Memory B cell (primary cell): ENCODE measurements at regions not wholly inside any gene's neighbourhood (a gene's known extent, or its start where the extent isn't known, plus 50 kb on each side); places are given as distances from the start of the nearest gene placed in this dataset.

Experiments
- ATAC-seq: fragments of 150-1000 bp; cut with Tn5 transposase; 2 replicates; pipeline ENCODE4 v1.10.0; 2021; ENCODE audit warnings: low read depth, mild to moderate bottlenecking, moderate library complexity
- DNase-seq, 2 donors: peaks; one replicate each; pipeline ENCODE4 v3.0.0; 2022; ENCODE audit warnings: low spot score in 2 of 2
- H3K27ac Mint-ChIP-seq: one replicate; pipeline ENCODE4 v1.8.0; 2022; ENCODE audit warnings: mild to moderate bottlenecking, moderate library complexity, mixed read lengths
- H3K27me3 Mint-ChIP-seq: one replicate; pipeline ENCODE4 v1.8.0; 2022; ENCODE audit warnings: mixed read lengths
- H3K36me3 Mint-ChIP-seq: one replicate; pipeline ENCODE4 v1.8.0; 2022; ENCODE audit warnings: mild to moderate bottlenecking, mixed read lengths
- H3K4me1 Mint-ChIP-seq: one replicate; pipeline ENCODE4 v1.8.0; 2022; ENCODE audit warnings: mixed read lengths
- H3K4me3 Mint-ChIP-seq: one replicate; pipeline ENCODE4 v1.8.0; 2022; ENCODE audit warnings: mild to moderate bottlenecking, moderate library complexity, mixed read lengths
- H3K9me3 Mint-ChIP-seq: one replicate; pipeline ENCODE4 v1.8.0; 2022; ENCODE audit warnings: mixed read lengths

DNA sequence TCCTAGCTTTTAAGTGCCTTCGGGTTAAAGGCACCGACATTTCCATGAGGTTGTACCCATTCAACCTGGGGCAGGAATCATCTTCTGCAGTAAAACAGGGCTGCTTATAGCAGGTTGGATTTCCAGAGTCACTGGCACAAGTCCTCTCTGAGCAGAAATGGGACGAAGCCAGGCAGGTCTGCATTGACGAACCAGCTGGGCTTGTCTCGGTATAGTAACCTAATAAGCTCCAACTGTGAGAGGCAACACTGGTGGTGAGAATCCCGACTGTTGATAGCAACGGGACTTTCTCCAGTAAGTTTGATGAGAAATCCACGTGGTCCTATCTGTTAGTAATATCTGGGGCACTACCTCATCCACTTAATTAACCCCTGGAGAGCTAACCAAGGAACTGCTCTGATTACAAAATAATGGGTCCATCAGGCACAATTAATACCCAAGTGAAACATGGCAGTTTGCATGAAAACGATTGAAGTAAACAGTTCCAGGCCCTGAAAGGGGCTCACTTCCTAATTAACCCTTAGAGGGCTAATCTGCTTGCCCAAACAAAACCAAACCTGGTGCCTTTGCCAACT, 491.0 kb upstream of the C9orf72 start:
- no peaks in the 10 kb centered on the region for H3K9me3 Mint-ChIP-seq
- H3K4me3 Mint-ChIP-seq: no peak overlapping the region
- H3K4me1 Mint-ChIP-seq: no peaks in the 10 kb centered on the region
- no peaks in the 10 kb centered on the region for H3K27me3 Mint-ChIP-seq
- H3K27ac Mint-ChIP-seq: no peak overlapping the region
- no peak for DNase-seq
- no peaks in the 10 kb centered on the region for H3K36me3 Mint-ChIP-seq
- ATAC-seq: no peak

DNA sequence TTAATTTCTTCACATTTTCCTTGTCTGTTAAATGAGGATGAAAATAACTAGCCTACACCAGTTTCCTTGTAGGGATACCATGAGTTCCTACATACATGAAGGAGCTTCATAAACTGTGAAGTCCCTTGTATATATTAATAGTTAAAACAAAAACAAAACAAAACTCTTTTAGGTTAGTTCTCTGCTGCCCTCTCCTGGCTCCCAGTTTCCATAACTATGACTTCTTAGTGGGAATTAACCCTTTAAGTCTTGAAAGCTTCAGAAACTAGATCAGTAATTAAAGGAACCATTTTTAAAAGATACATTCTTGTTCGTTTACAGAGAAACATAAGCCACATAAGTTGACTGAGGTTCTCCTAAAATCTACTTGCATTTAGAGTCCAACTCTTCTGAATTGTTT, 500.0 kb upstream of the C9orf72 start:
- Mint-ChIP-seq H3K4me3 (no peak overlapping the region), H3K9me3 (no peaks in the 10 kb centered on the region), H3K4me1 (no peaks in the 10 kb centered on the region), H3K36me3 (no peaks in the 10 kb centered on the region), H3K27ac (no peak overlapping the region), H3K27me3 (no peaks in the 10 kb centered on the region)
- no peak for DNase-seq
- no peak for ATAC-seq

DNA sequence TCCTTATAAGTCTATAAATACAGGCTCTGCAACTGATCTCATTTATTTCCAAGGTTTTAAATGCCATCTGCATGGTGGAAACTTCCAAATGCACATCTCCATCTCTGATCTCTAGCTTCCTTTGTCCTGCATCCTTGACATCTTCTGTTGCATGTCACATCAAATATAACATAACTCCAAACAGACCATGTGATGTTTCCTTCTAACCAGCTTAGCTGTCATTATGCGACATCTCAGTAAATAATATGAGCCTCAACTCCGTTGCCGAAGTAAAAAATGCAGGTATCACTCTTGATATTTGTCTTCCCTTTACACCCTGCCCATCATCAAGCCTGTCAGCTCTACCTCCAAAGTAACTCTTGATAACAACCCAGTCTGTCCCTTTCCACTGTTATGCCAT, 506.4 kb upstream of the C9orf72 start:
- ATAC-seq: no peak
- no peaks in the 10 kb centered on the region for H3K9me3 Mint-ChIP-seq
- H3K4me3 Mint-ChIP-seq: no peak overlapping the region
- no peak for DNase-seq
- no peaks in the 10 kb centered on the region for H3K4me1 Mint-ChIP-seq
- no peaks in the 10 kb centered on the region for H3K27me3 Mint-ChIP-seq
- no peak overlapping the region for H3K27ac Mint-ChIP-seq
- H3K36me3 Mint-ChIP-seq: no peaks in the 10 kb centered on the region

GRCh38 chr9:28082671-28083070, 509.4 kb upstream of the C9orf72 start:
- Mint-ChIP-seq H3K36me3 (no peaks in the 10 kb centered on the region), H3K27me3 (no peaks in the 10 kb centered on the region)

GRCh38 chr9:28086881-28087280, 513.6 kb upstream of the C9orf72 start:
- no peak for DNase-seq
- Mint-ChIP-seq H3K4me3 (no peak overlapping the region), H3K4me1 (no peaks in the 10 kb centered on the region), H3K36me3 (no peaks in the 10 kb centered on the region), H3K27me3 (no peaks in the 10 kb centered on the region), H3K27ac (no peak overlapping the region), H3K9me3 (peaks cover 1% of the 10 kb centered on the region)
- no peak for ATAC-seq

More at GRCh38 chr9:28082671-28083070, 509.4 kb upstream of the C9orf72 start:
- ATAC-seq (no peak), DNase-seq (no peak)
- H3K4me1 Mint-ChIP-seq: no peaks in the 10 kb centered on the region
- H3K4me3 Mint-ChIP-seq: no peak overlapping the region
- H3K9me3 Mint-ChIP-seq: no peaks in the 10 kb centered on the region
- no peak overlapping the region for H3K27ac Mint-ChIP-seq

GRCh38 chr9:28092981-28093936, 520.0 kb upstream of the C9orf72 start:
- no peaks in the 10 kb centered on the region for H3K27me3 Mint-ChIP-seq
- H3K36me3 Mint-ChIP-seq: no peaks in the 10 kb centered on the region
- ATAC-seq (no peak), DNase-seq (no peak)
- no peaks in the 10 kb centered on the region for H3K4me1 Mint-ChIP-seq
- no peak overlapping the region for H3K4me3 Mint-ChIP-seq
- peaks cover 1% of the 10 kb centered on the region for H3K9me3 Mint-ChIP-seq
- no peak overlapping the region for H3K27ac Mint-ChIP-seq

DNA sequence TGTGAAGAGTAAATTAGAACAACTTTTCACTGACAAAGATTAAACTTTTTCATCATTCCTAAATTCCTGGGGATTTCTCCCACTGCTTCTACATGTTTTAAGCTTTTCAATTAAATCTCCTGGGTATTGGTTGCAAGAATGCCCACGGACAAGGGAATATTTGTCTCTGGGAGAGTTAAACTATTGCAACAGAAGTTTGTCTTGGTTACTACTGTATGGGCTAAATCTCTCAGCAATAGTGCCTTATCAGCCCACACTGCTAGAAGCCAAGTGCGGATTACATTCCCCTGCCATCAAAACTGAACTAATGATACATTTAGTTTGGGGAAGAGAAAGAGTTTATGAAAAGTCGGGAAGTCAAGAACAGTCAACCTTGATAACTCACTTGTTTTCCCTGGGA, 528.2 kb upstream of the C9orf72 start:
- no peaks in the 10 kb centered on the region for H3K4me1 Mint-ChIP-seq
- H3K9me3 Mint-ChIP-seq: no peaks in the 10 kb centered on the region
- ATAC-seq: no peak
- H3K27ac Mint-ChIP-seq: no peak overlapping the region
- no peak overlapping the region for H3K4me3 Mint-ChIP-seq
- no peak for DNase-seq
- no peaks in the 10 kb centered on the region for H3K36me3 Mint-ChIP-seq
- H3K27me3 Mint-ChIP-seq: no peaks in the 10 kb centered on the region

DNA sequence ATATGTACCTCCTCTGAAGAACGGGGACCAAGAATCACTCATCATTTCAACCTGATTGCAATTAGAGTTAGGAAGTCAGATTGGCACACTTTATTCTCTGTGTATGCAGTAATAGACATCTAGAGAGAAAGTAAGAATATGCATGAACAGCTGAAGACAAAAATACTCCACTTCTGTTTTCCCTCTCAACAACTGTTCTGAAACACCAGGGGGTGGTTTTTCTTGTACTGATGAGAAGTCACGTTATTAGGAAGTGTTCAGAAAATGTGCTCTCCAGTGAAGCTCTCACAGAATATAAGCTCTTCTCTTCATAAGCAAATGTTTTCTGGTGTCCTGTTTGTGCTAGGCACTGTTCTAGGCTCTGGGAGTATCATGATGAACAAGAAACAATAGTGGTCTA, 531.7 kb upstream of the C9orf72 start:
- ATAC-seq: no peak

GRCh38 chr9:28120184-28120583, 546.9 kb upstream of the C9orf72 start:
- ATAC-seq: no peak
- Mint-ChIP-seq H3K9me3 (no peaks in the 10 kb centered on the region), H3K27me3 (no peaks in the 10 kb centered on the region), H3K27ac (no peak overlapping the region), H3K36me3 (no peaks in the 10 kb centered on the region), H3K4me3 (no peak overlapping the region), H3K4me1 (no peaks in the 10 kb centered on the region)
- DNase-seq: no peak

More for the DNA sequence above, 531.7 kb upstream of the C9orf72 start:
- H3K27ac Mint-ChIP-seq: no peak overlapping the region
- H3K9me3 Mint-ChIP-seq: peaks cover 2% of the 10 kb centered on the region
- no peak for DNase-seq
- no peaks in the 10 kb centered on the region for H3K4me1 Mint-ChIP-seq
- H3K4me3 Mint-ChIP-seq: no peak overlapping the region
- no peaks in the 10 kb centered on the region for H3K27me3 Mint-ChIP-seq
- no peaks in the 10 kb centered on the region for H3K36me3 Mint-ChIP-seq

GRCh38 chr9:28120626-28121025, 547.3 kb upstream of the C9orf72 start:
- DNase-seq (no peak), ATAC-seq (no peak)
- no peak overlapping the region for H3K4me3 Mint-ChIP-seq
- no peak overlapping the region for H3K27ac Mint-ChIP-seq
- H3K27me3 Mint-ChIP-seq: no peaks in the 10 kb centered on the region
- no peaks in the 10 kb centered on the region for H3K9me3 Mint-ChIP-seq
- no peaks in the 10 kb centered on the region for H3K4me1 Mint-ChIP-seq
- no peaks in the 10 kb centered on the region for H3K36me3 Mint-ChIP-seq

- H3K4me1 Mint-ChIP-seq: no peaks in the 10 kb centered on the region
- ATAC-seq (no peak), DNase-seq (no peak)
- H3K27me3 Mint-ChIP-seq: no peaks in the 10 kb centered on the region
- H3K27ac Mint-ChIP-seq: no peak overlapping the region
- H3K9me3 Mint-ChIP-seq: no peaks in the 10 kb centered on the region
- no peak overlapping the region for H3K4me3 Mint-ChIP-seq
- no peaks in the 10 kb centered on the region for H3K36me3 Mint-ChIP-seq
These were observed 548.1 kb upstream of the C9orf72 start for GRCh38 chr9:28121366-28121765.

DNA sequence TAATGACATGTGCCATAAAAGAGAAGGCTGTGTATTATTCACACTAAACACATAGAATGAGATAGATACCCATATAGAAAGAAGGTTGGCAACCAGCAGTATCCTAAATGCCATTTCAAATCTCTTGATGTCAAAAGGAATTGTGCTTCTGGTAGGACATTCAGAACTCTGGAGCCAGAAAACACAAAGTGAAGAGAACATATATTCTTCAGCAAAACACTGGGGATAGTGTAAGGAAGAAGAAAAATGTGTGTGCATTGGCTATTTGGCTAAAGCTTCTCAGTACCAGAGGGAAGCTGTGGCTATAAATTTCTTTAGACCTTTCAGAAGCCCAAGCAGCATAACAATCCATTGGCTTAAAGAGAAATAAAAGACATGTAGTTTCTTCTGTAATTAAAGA, 551.6 kb upstream of the C9orf72 start:
- Mint-ChIP-seq H3K4me1 (no peaks in the 10 kb centered on the region), H3K4me3 (no peak overlapping the region), H3K27me3 (no peaks in the 10 kb centered on the region), H3K36me3 (no peaks in the 10 kb centered on the region), H3K9me3 (no peaks in the 10 kb centered on the region), H3K27ac (no peak overlapping the region)
- ATAC-seq (no peak), DNase-seq (no peak)

DNA sequence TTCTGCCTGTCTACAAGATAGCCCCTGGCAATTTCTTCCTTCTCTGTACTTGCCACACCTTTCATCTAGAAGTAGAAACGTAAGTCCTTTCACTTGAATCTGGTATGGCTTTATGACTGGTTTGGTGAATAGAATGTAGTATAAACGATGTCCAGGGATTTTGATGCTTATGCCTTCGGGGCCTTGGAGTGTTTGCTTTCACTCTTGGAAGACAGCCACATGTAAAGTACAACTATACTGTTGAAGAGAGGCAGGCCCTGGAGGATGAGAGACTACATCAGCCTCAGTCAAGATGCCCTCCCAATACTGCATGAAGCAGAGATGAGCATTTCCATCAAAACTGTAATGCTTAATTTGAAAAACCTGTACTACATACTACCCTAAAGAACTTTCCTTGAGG, 553.8 kb upstream of the C9orf72 start:
- no peaks in the 10 kb centered on the region for H3K9me3 Mint-ChIP-seq
- H3K36me3 Mint-ChIP-seq: no peaks in the 10 kb centered on the region
- ATAC-seq (no peak), DNase-seq (no peak)
- H3K4me3 Mint-ChIP-seq: no peak overlapping the region
- no peaks in the 10 kb centered on the region for H3K4me1 Mint-ChIP-seq
- H3K27ac Mint-ChIP-seq: no peak overlapping the region
- H3K27me3 Mint-ChIP-seq: no peaks in the 10 kb centered on the region

DNA sequence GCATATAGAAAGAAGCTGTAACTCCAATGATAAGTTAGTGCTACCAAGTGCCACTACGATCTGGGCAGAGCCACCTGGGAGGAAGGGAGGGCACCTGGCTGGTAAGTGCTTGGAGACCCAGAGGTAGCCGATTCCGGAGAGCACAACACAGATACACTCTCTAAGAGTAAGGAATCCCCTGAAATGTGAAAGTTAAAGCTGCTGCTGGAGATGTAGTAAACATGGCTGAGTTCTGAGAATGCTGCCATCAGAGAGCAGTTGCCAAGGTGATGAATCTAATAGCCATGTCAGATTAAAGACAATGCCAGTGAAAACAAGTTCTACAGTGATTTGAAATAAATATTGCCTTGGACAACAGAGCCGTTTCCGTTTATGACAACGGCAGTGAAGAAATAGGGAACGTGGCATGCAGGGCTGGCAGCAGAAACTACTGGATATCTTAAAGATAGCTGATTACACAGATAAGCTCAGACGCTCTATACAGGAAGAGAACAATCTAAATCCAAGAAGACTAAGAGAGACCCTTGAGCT, 561.2 kb upstream of the C9orf72 start:
- no peak for DNase-seq
- Mint-ChIP-seq H3K4me3 (no peak overlapping the region), H3K36me3 (no peaks in the 10 kb centered on the region), H3K4me1 (no peaks in the 10 kb centered on the region), H3K27ac (no peak overlapping the region), H3K27me3 (no peaks in the 10 kb centered on the region), H3K9me3 (no peaks in the 10 kb centered on the region)
- no peak for ATAC-seq
